SK-N-SH treated with all-trans-retinoic acid at 6 μM for 48 hours (cell line): ENCODE measurements at regions not wholly inside any gene's neighbourhood (a gene's known extent, or its start where the extent isn't known, plus 50 kb on each side); places are given as distances from the start of the nearest gene placed in this dataset.

Experiments
- ATAC-seq: fragments of 200-7000 bp; cut with Tn5 transposase; 3 replicates; pipeline ENCODE4 v1.9.1; 2020; ENCODE audit warnings: mild to moderate bottlenecking, moderate library complexity
- ARNTL ChIP-seq: fragments of 450-650 bp; formaldehyde crosslinking; IDR thresholded peaks from 2 replicates; pipeline ENCODE4 v1.5.0; 2020; ENCODE audit warnings: low read depth, mild to moderate bottlenecking, moderate library complexity, borderline replicate concordance
- BACH2 ChIP-seq: fragments of 250-450 bp; sonication (Bioruptor Pico); IDR thresholded peaks from 2 replicates; pipeline ENCODE4 v1.9.0; 2021; ENCODE audit warnings: mild to moderate bottlenecking, borderline replicate concordance
- CREB5 ChIP-seq: fragments of 250-450 bp; sonication (Bioruptor Pico); IDR thresholded peaks from 2 replicates; pipeline ENCODE4 v1.5.1; 2020; ENCODE audit warnings: low read depth, mild to moderate bottlenecking, moderate library complexity
- CSDC2 ChIP-seq: fragments of 250-450 bp; sonication (Bioruptor Pico); IDR thresholded peaks from 2 replicates; pipeline ENCODE4 v1.5.0; 2020; ENCODE audit warnings: mild to moderate bottlenecking, moderate library complexity
- CSRNP3 ChIP-seq: fragments of 250-450 bp; sonication (Bioruptor Pico); IDR thresholded peaks from 2 replicates; pipeline ENCODE4 v1.5.1; 2021; ENCODE audit warnings: mild to moderate bottlenecking, moderate library complexity
- ESRRG ChIP-seq: fragments of 250-450 bp; sonication (Bioruptor Pico); IDR thresholded peaks from 2 replicates; pipeline ENCODE4 v1.6.1; 2021; ENCODE audit warnings: mild to moderate bottlenecking
- GLIS3 ChIP-seq: fragments of 250-450 bp; sonication (Bioruptor Pico); IDR thresholded peaks from 2 replicates; pipeline ENCODE4 v1.5.0; 2020; ENCODE audit warnings: mild to moderate bottlenecking, moderate library complexity
- ISL1 ChIP-seq: fragments of 250-450 bp; sonication (Bioruptor Pico); IDR thresholded peaks from 2 replicates; pipeline ENCODE4 v2.1.2; 2022; ENCODE audit warnings: mild to moderate bottlenecking, moderate library complexity
- OSR1 ChIP-seq: fragments of 250-450 bp; sonication (Bioruptor Pico); IDR thresholded peaks from 2 replicates; pipeline ENCODE4 v1.8.0; 2022; ENCODE audit warnings: moderate library complexity, mild to moderate bottlenecking, inconsistent platforms
- PATZ1 ChIP-seq: fragments of 250-450 bp; sonication (Bioruptor Pico); IDR thresholded peaks from 2 replicates; pipeline ENCODE4 v1.8.0; 2020; ENCODE audit warnings: mild to moderate bottlenecking, moderate library complexity, borderline replicate concordance
- PPARA ChIP-seq: fragments of 250-450 bp; sonication (Bioruptor Pico); IDR thresholded peaks from 2 replicates; pipeline ENCODE4 v1.5.0; 2020; ENCODE audit warnings: mild to moderate bottlenecking, borderline replicate concordance
- RARB ChIP-seq: fragments of 250-450 bp; sonication (Bioruptor Pico); IDR thresholded peaks from 2 replicates; pipeline ENCODE4 v1.8.0; 2021; ENCODE audit warnings: mild to moderate bottlenecking, moderate library complexity
- SNAI2 ChIP-seq: fragments of 250-450 bp; sonication (Bioruptor Pico); IDR thresholded peaks from 2 replicates; pipeline ENCODE4 v1.5.0; 2020; ENCODE audit warnings: mild to moderate bottlenecking, moderate library complexity
- TCF4 ChIP-seq: fragments of 250-450 bp; sonication (Bioruptor Pico); IDR thresholded peaks from 2 replicates; pipeline ENCODE4 v1.8.0; 2021; ENCODE audit warnings: mild to moderate bottlenecking, moderate library complexity, borderline replicate concordance
- TOX ChIP-seq: fragments of 250-450 bp; sonication (Bioruptor Pico); IDR thresholded peaks from 2 replicates; pipeline ENCODE4 v1.8.0; 2021; ENCODE audit warnings: mild to moderate bottlenecking, moderate library complexity, borderline replicate concordance
- ZC3H10 ChIP-seq: fragments of 250-450 bp; sonication (Bioruptor Pico); IDR thresholded peaks from 2 replicates; pipeline ENCODE4 v1.5.1; 2021; ENCODE audit warnings: mild to moderate bottlenecking, moderate library complexity
- ZFP3 ChIP-seq: fragments of 250-450 bp; sonication (Bioruptor Pico); IDR thresholded peaks from 2 replicates; pipeline ENCODE4 v1.5.0; 2020; ENCODE audit warnings: mild to moderate bottlenecking, moderate library complexity
- ZNF565 ChIP-seq: fragments of 450-650 bp; formaldehyde crosslinking; conservative IDR thresholded peaks from 2 replicates; pipeline ENCODE4 v1.5.0; 2020; ENCODE audit warnings: low read depth, mild to moderate bottlenecking, moderate library complexity
- ZNF70 ChIP-seq: fragments of 450-650 bp; formaldehyde crosslinking; IDR thresholded peaks from 2 replicates; pipeline ENCODE4 v1.5.0; 2020; ENCODE audit warnings: mild to moderate bottlenecking, moderate library complexity
- ZNF8 ChIP-seq: fragments of 450-650 bp; formaldehyde crosslinking; IDR thresholded peaks from 2 replicates; pipeline ENCODE4 v1.5.0; 2020; ENCODE audit warnings: mild to moderate bottlenecking, moderate library complexity
- TF ChIP-seq, protein P1 (sequence below): fragments of 250-450 bp; sonication (Bioruptor Pico); IDR thresholded peaks from 2 replicates; pipeline ENCODE4 v1.5.0; 2020; ENCODE audit warnings: mild to moderate bottlenecking, moderate library complexity

GRCh38 chr6:836276-836853 is 143.4 kb upstream of the EXOC2 start (continued):
- TF ChIP-seq, protein P1, sequence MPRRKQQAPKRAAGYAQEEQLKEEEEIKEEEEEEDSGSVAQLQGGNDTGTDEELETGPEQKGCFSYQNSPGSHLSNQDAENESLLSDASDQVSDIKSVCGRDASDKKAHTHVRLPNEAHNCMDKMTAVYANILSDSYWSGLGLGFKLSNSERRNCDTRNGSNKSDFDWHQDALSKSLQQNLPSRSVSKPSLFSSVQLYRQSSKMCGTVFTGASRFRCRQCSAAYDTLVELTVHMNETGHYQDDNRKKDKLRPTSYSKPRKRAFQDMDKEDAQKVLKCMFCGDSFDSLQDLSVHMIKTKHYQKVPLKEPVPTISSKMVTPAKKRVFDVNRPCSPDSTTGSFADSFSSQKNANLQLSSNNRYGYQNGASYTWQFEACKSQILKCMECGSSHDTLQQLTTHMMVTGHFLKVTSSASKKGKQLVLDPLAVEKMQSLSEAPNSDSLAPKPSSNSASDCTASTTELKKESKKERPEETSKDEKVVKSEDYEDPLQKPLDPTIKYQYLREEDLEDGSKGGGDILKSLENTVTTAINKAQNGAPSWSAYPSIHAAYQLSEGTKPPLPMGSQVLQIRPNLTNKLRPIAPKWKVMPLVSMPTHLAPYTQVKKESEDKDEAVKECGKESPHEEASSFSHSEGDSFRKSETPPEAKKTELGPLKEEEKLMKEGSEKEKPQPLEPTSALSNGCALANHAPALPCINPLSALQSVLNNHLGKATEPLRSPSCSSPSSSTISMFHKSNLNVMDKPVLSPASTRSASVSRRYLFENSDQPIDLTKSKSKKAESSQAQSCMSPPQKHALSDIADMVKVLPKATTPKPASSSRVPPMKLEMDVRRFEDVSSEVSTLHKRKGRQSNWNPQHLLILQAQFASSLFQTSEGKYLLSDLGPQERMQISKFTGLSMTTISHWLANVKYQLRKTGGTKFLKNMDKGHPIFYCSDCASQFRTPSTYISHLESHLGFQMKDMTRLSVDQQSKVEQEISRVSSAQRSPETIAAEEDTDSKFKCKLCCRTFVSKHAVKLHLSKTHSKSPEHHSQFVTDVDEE = no peak

DNA sequence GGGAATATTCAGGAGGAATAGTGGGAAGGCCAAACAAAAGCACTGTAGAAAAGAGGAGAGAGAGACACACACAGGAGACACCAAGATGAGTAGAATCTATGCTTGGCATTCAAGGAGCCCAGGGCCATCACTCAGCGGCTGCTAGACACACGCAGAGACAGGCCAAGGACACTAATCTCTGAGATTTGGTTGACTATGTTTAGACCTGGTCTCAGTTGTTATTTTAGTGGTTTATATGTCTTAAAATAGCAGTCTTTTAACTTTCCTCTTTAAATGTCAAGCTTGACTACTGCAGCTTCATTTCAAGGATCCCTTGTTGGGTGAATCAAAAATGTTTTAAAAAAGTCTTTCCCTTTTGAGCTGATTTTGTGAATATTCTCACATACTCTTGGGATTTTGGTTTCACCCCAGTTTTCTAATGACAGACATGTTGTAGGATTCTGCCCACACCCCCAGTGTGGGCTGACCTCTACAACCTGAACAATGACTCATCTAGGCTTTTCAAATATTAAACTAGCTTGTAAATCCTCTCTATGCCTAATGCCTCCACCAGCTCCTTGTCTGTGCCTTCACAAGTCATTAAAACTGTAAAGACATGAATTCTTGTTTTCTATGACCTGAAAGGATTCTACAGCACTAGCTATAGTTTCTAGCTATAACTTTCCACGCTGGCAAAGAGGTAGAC is 142.7 kb upstream of the EXOC2 start:
- TF ChIP-seq ISL1 (CRISPR knock-in tag) (no peak), PATZ1 (CRISPR knock-in tag) (no peak), GLIS3 (CRISPR knock-in tag) (no peak)
- ATAC-seq = no peak

DNA sequence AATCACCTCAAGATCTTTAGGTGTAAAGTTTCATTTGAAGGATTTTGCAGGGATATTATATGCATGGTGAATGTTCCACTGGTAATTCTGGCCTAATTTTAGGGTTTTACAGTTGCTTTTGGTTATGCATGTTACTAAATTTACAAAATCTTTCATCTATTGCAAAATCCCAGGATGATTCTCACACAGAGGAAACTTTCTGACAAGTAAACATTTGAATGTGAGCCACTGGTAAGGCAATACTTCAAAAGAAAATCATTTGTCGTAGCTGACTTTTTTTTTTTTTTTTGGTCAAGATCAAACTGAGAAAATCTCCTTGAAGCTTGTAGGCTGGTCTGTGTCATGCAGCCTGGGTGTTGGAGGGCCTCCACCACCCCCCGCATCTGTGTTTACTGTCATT is 141.9 kb upstream of the EXOC2 start:
- TF ChIP-seq TOX (no peak), TCF4 (CRISPR knock-in tag) (no peak), ZNF565 (no peak), CSDC2 (no peak), CSRNP3 (no peak), ZFP3 (CRISPR knock-in tag) (no peak), CREB5 (CRISPR knock-in tag) (no peak), OSR1 (CRISPR knock-in tag) (no peak), PPARA (no peak), PATZ1 (CRISPR knock-in tag) (no peak), ARNTL (CRISPR knock-in tag) (no peak), RARB (CRISPR knock-in tag) (no peak), ESRRG (CRISPR knock-in tag) (no peak), BACH2 (CRISPR knock-in tag) (no peak), SNAI2 (no peak), GLIS3 (CRISPR knock-in tag) (no peak), ZC3H10 (CRISPR knock-in tag) (no peak)
- no peak for ATAC-seq

GRCh38 chr6:834190-834589 is 141.3 kb upstream of the EXOC2 start:
- ATAC-seq = no peak
- TF ChIP-seq TCF4 (CRISPR knock-in tag) (no peak), ZFP3 (CRISPR knock-in tag) (no peak), ARNTL (CRISPR knock-in tag) (no peak), CSRNP3 (no peak), PPARA (no peak), ZNF8 (CRISPR knock-in tag) (no peak), ESRRG (CRISPR knock-in tag) (no peak), ZNF70 (CRISPR knock-in tag) (no peak), PATZ1 (CRISPR knock-in tag) (no peak), ZNF565 (no peak)
